ENCODE measurements at regions not wholly inside any gene's neighbourhood (a gene's known extent, or its start where the extent isn't known, plus 50 kb on each side); places are given as distances from the start of the nearest gene placed in this dataset.

GRCh38 chr4:30056016-30056766 lies 664.0 kb upstream of the PCDH7 start (continued):
- TF ChIP-seq, protein P1, sequence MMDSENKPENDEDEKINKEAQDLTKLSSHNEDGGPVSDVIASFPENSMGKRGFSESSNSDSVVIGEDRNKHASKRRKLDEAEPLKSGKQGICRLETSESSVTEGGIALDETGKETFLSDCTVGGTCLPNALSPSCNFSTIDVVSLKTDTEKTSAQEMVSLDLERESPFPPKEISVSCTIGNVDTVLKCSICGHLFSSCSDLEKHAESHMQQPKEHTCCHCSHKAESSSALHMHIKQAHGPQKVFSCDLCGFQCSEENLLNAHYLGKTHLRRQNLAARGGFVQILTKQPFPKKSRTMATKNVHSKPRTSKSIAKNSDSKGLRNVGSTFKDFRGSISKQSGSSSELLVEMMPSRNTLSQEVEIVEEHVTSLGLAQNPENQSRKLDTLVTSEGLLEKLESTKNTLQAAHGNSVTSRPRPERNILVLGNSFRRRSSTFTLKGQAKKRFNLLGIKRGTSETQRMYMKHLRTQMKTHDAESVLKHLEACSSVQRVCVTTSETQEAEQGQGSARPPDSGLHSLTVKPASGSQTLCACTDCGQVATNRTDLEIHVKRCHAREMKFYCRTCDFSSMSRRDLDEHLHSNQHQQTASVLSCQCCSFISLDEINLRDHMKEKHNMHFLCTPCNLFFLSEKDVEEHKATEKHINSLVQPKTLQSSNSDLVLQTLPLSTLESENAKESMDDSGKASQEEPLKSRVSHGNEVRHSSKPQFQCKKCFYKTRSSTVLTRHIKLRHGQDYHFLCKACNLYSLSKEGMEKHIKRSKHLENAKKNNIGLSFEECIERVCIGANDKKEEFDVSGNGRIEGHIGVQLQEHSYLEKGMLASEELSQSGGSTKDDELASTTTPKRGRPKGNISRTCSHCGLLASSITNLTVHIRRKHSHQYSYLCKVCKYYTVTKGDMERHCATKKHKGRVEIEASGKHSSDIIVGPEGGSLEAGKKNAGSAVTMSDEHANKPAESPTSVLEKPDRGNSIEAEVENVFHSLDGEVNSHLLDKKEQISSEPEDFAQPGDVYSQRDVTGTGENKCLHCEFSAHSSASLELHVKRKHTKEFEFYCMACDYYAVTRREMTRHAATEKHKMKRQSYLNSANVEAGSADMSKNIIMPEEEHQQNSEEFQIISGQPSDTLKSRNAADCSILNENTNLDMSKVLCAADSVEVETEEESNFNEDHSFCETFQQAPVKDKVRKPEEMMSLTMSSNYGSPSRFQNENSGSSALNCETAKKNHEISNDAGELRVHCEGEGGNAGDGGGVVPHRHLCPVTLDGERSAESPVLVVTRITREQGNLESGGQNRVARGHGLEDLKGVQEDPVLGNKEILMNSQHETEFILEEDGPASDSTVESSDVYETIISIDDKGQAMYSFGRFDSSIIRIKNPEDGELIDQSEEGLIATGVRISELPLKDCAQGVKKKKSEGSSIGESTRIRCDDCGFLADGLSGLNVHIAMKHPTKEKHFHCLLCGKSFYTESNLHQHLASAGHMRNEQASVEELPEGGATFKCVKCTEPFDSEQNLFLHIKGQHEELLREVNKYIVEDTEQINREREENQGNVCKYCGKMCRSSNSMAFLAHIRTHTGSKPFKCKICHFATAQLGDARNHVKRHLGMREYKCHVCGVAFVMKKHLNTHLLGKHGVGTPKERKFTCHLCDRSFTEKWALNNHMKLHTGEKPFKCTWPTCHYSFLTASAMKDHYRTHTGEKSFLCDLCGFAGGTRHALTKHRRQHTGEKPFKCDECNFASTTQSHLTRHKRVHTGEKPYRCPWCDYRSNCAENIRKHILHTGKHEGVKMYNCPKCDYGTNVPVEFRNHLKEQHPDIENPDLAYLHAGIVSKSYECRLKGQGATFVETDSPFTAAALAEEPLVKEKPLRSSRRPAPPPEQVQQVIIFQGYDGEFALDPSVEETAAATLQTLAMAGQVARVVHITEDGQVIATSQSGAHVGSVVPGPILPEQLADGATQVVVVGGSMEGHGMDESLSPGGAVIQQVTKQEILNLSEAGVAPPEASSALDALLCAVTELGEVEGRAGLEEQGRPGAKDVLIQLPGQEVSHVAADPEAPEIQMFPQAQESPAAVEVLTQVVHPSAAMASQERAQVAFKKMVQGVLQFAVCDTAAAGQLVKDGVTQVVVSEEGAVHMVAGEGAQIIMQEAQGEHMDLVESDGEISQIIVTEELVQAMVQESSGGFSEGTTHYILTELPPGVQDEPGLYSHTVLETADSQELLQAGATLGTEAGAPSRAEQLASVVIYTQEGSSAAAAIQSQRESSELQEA (CRISPR knock-in tag; IDR thresholded peaks at IDR 0.05; ENCODE audit: not compliant biosample characterization), result no peak
- TF ChIP-seq ETV6 (CRISPR knock-in tag; conservative IDR thresholded peaks at IDR 0.05) (no peak), ZNF180 (CRISPR knock-in tag; IDR thresholded peaks at IDR 0.05; ENCODE audit: borderline replicate concordance, low read depth) (no peak), GATAD1 (CRISPR knock-in tag; IDR thresholded peaks at IDR 0.05) (no peak)

DNA sequence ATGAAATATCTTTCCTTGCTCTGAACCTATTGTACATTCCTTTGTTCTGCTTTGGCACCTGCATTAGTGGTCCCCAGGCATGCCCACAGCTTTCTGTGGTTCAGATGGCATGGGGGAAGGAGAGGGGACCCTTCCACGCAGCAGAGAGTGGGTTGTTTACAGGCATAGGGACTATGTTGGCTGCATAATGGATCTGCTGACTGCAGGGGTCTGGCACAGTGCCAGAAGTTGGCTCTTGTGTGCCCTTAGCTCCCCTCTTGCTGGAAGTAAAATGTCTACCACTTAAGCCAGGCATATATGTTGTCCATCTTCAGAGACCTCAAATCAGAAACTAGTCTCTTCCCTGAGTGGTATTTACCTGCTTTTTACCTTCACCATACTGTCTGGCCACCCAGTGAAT lies 651.9 kb upstream of the PCDH7 start:
- no peak overlapping the region for H3K27ac ChIP-seq (ENCODE audit: extremely low read length, insufficient read depth, low read length)
- no peak overlapping the region for H3K9ac ChIP-seq (ENCODE audit: insufficient read depth, low read depth, low read length)
- BruUV-seq (replicated peaks), result no TSS peak
- no peak overlapping the region for H3K4me3 ChIP-seq (replicated peaks in 1 of 3; ENCODE audit: insufficient read depth in 1 of 3, low read depth in 2 of 3, low read length in 3 of 3)
- H4K20me1 ChIP-seq (ENCODE audit: insufficient read depth, low read length), result no peaks in the 10 kb centered on the region
- FAIRE-seq (no peak), ATAC-seq (no peak), DNase-seq (ENCODE audit: low spot score) (no peak)
- TF ChIP-seq LCORL (IDR thresholded peaks at IDR 0.05) (peak; percentile 66; the same call in 1 of the 2 replicates), LCORL (CRISPR knock-in tag; IDR thresholded peaks at IDR 0.05) (no peak), GPN1 (CRISPR knock-in tag; IDR thresholded peaks at IDR 0.05; ENCODE audit: borderline replicate concordance) (no peak)
- no peaks in the 10 kb centered on the region for H3K36me3 ChIP-seq (replicated peaks in 1 of 2; ENCODE audit: control insufficient read depth in 1 of 2, insufficient read depth in 2 of 2, low read length in 2 of 2)
- ChIA-PET CTCF (ENCODE audit: low intra/inter-chr PET ratio, low total read pairs) (no interaction called here), POLR2A (no interaction called here)
- in situ Hi-C loops (cut with HindIII; ENCODE audit: extremely low pct_ligation_motif_present, low pct_unique_long_range_greater_than_20kb), result no loop called here
- H3K27me3 ChIP-seq (ENCODE audit: control insufficient read depth in 1 of 2, insufficient read depth in 2 of 2, low read length in 2 of 2), result no peaks in the 10 kb centered on the region
- no peak overlapping the region for H2AFZ ChIP-seq (ENCODE audit: low read length)
- no peaks in the 10 kb centered on the region for H3K4me1 ChIP-seq (ENCODE audit: insufficient read depth, low read length)
- WGBS (ENCODE audit: low lambda C conversion rate), result 0% methylated on average over 1 of the region's 1 CpG
- peaks cover 68% of the 10 kb centered on the region for H3K9me3 ChIP-seq (ENCODE audit: low read length)
- intact Hi-C loops (cut with micrococcal nuclease; ENCODE audit: unreplicated experiment), result no loop called here
- H3K79me2 ChIP-seq (ENCODE audit: insufficient read depth, low read length), result no peaks in the 10 kb centered on the region
- H3K4me2 ChIP-seq (ENCODE audit: low read depth, low read length), result no peak overlapping the region
